HCT116 (cell line): ENCODE measurements at regions not wholly inside any gene's neighbourhood (a gene's known extent, or its start where the extent isn't known, plus 50 kb on each side); places are given as distances from the start of the nearest gene placed in this dataset.

Experiments
- ATF3 ChIP-seq: IDR thresholded peaks from 2 replicates; pipeline ENCODE4 v1.6.1; 2012
- CTCF ChIP-seq, 3 experiments: fragments of 200-600 bp in 1 of 3; sonication (generic) in 1 of 3; IDR thresholded peaks in 2 of 3; conservative IDR thresholded peaks in 1 of 3; 2 replicates each; pipeline ENCODE4 v1.5.1; 2012 to 2017; ENCODE audit warnings: low read depth in 2 of 3, low read length in 2 of 3, antibody characterized with exemption in 1 of 3, borderline replicate concordance in 1 of 3, control low read depth in 1 of 3, mild to moderate bottlenecking in 1 of 3, mixed read lengths in 1 of 3, mixed run types in 1 of 3, moderate library complexity in 1 of 3; ENCODE audit not compliant: insufficient read depth in 1 of 3
- EZH2 ChIP-seq: fragments of 200-600 bp; sonication (generic); IDR thresholded peaks from 2 replicates; pipeline ENCODE4 v1.6.1; 2017; ENCODE audit warnings: antibody characterized with exemption, mixed run types
- EZH2phosphoT487 ChIP-seq: fragments of 200-600 bp; IDR thresholded peaks from 2 replicates; pipeline ENCODE4 v1.6.1; 2018; ENCODE audit warnings: antibody characterized with exemption, borderline replicate concordance
- FOSL1 ChIP-seq: IDR thresholded peaks from 2 replicates; pipeline ENCODE4 v1.6.1; 2012; ENCODE audit warnings: low read depth
- MAX ChIP-seq: IDR thresholded peaks from 2 replicates; pipeline ENCODE4 v1.6.1; 2012
- POLR2A ChIP-seq: IDR thresholded peaks from 2 replicates; pipeline ENCODE4 v1.7.0; 2011; ENCODE audit warnings: borderline replicate concordance; ENCODE audit not compliant: insufficient read depth, insufficient read length; ENCODE audit errors: extremely low read depth
- POLR2AphosphoS5 ChIP-seq: IDR thresholded peaks from 2 replicates; pipeline ENCODE4 v1.6.1; 2011; ENCODE audit warnings: mild to moderate bottlenecking, low read depth, low read length, moderate library complexity
- SP1 ChIP-seq: IDR thresholded peaks from 2 replicates; pipeline ENCODE4 v1.6.1; 2012; ENCODE audit warnings: low read depth
- ZBTB33 ChIP-seq: IDR thresholded peaks from 2 replicates; pipeline ENCODE4 v1.6.1; 2011; ENCODE audit warnings: mild to moderate bottlenecking, low read length, moderate library complexity; ENCODE audit not compliant: insufficient replicate concordance; ENCODE audit errors: extremely low read depth
- ZFX ChIP-seq: fragments of 450-650 bp; IDR thresholded peaks from 2 replicates; pipeline ENCODE4 v1.6.1; 2017
- ZNF274 ChIP-seq: fragments of 200-500 bp; sonication (Bioruptor generic); IDR thresholded peaks from 2 replicates; pipeline ENCODE4 v1.6.1; 2014; ENCODE audit warnings: mild to moderate bottlenecking, low read depth, low read length, inconsistent platforms

- TF ChIP-seq ZFX, result no peak
- TF ChIP-seq CTCF (IDR thresholded peaks at IDR 0.05 in 2 of 3, conservative IDR thresholded peaks at IDR 0.05 in 1 of 3; ENCODE audit: borderline replicate concordance in 1 of 3, insufficient read depth in 1 of 3, low read depth in 2 of 3, low read length in 2 of 3), result no peak
- no peak for TF ChIP-seq POLR2A
- no peak for TF ChIP-seq MAX
- no peak for TF ChIP-seq ZBTB33
- TF ChIP-seq ZNF274, result no peak
- no peak for TF ChIP-seq POLR2AphosphoS5
- no peak for TF ChIP-seq EZH2
- no peak for TF ChIP-seq FOSL1
- no peak for TF ChIP-seq EZH2phosphoT487
- no peak for TF ChIP-seq SP1
- TF ChIP-seq ATF3, result no peak
Measured at GRCh38 chr6:131427434-131428058, 145.5 kb upstream of the ARG1 start.
